ENCODE measurements at regions not wholly inside any gene's neighbourhood (a gene's known extent, or its start where the extent isn't known, plus 50 kb on each side); places are given as distances from the start of the nearest gene placed in this dataset.

GRCh38 chr3:78414261-78414660 lies 1353.5 kb downstream of the ROBO1 start:
- no peak for DNase-seq (ENCODE audit: low read depth in 2 of 2)

GRCh38 chr3:78420611-78421010 lies 1347.2 kb downstream of the ROBO1 start:
- no peak for DNase-seq (ENCODE audit: low read depth in 2 of 2)

GRCh38 chr3:78421247-78421966 lies 1346.4 kb downstream of the ROBO1 start:
- no peak for DNase-seq (ENCODE audit: low read depth in 2 of 2)

- DNase-seq (ENCODE audit: low read depth in 2 of 2), result no peak
Observed at GRCh38 chr3:78424656-78425055, 1343.1 kb downstream of the ROBO1 start.

DNA sequence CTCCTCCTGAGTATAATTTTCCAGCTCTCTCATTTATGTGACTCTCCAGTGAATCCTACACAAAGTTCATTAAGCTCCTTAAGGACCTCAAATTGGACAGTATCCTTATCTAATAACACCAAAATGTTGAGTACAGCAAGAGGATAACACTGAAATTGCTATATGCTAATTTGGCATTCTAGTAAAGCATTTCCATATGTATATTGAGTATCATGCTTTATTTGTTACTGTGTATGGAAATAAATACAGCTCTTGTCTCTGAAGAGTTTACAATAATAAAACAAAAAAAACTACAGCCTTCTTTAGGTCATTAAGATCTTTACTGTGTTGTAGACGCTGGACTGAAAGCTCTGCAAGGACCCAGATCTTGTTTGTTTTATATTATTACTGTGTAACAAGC lies 1341.3 kb downstream of the ROBO1 start:
- DNase-seq (ENCODE audit: low read depth in 2 of 2), result no peak

- DNase-seq (ENCODE audit: low read depth in 2 of 2), result no peak
Observed at GRCh38 chr3:78427303-78427702, 1340.5 kb downstream of the ROBO1 start.

DNA sequence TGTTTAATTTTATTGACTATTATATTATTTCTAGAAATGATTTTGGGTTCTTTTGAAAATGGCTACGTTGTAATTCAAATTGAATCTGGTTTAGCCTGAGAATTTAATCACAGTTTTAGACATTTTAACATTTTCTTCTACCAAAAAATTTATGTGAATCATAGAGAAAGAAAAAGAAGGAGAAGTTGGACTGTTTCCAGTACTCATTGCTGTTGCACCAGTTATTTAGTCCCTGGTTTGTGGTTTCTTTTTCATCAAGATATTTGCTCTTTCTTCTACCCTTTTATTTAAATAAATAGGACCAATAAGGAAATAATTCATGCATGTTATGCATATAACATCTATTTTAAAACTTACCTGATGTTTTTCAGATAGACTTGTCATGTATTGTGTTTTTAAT lies 1337.1 kb downstream of the ROBO1 start:
- DNase-seq (ENCODE audit: low read depth in 2 of 2), result no peak

- DNase-seq (ENCODE audit: low read depth in 2 of 2), result no peak
Observed at GRCh38 chr3:78434801-78435200, 1333.0 kb downstream of the ROBO1 start.

GRCh38 chr3:78455166-78455565 lies 1312.6 kb downstream of the ROBO1 start:
- no peak for DNase-seq (ENCODE audit: low read depth in 2 of 2)

- no peak for DNase-seq (ENCODE audit: low read depth in 2 of 2)
Observed at GRCh38 chr3:78455712-78456433, 1311.9 kb downstream of the ROBO1 start.

GRCh38 chr3:78459796-78460195 lies 1308.0 kb downstream of the ROBO1 start:
- no peak for DNase-seq (ENCODE audit: low read depth in 2 of 2)

GRCh38 chr3:78462021-78462420 lies 1305.8 kb downstream of the ROBO1 start:
- DNase-seq (ENCODE audit: low read depth in 2 of 2), result no peak

GRCh38 chr3:78476076-78476475 lies 1291.7 kb downstream of the ROBO1 start:
- no peak for DNase-seq (ENCODE audit: low read depth in 2 of 2)

GRCh38 chr3:78481050-78481449 lies 1286.7 kb downstream of the ROBO1 start:
- no peak for DNase-seq (ENCODE audit: low read depth in 2 of 2)

DNA sequence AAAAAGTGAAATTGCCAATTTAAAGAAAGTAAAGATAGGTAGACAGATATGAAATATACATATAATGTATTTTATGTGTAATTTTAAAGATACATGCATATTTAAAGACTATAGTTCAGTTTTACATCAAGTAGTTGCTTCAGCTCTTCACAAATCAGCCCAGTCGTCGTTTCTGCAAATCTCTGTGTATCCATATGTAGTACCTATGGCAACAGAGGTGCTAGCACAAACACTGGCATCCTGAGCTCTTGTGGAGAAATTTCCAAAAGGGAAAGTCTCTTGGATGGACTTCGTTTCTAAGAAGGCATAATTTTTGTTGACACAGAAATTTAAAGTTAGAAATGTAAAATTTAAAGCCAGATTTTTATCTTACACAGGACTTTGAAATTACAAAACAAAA lies 1284.7 kb downstream of the ROBO1 start:
- DNase-seq (ENCODE audit: low read depth in 2 of 2), result no peak

DNA sequence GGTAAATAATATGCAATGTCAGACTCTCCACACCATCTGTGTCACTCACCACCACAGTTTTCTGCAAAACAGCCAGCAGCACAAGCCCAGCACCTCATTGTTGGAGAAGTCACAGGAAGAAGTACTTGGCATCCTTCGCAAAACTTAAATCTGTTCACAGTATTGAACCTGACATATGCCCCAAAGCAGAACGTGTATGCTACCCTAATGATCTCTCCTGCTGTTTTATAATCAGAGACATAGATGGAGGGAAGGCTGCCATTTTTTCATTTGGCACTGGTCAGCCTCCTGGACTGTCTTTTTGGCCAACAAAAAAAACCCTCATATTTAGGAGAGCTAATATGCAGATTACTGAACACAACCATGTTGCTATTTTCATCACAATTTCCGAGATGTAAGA lies 1272.9 kb downstream of the ROBO1 start:
- DNase-seq (ENCODE audit: low read depth in 2 of 2), result no peak

- DNase-seq (ENCODE audit: low read depth in 2 of 2), result no peak
Observed at GRCh38 chr3:78495301-78495700, 1272.5 kb downstream of the ROBO1 start.

DNA sequence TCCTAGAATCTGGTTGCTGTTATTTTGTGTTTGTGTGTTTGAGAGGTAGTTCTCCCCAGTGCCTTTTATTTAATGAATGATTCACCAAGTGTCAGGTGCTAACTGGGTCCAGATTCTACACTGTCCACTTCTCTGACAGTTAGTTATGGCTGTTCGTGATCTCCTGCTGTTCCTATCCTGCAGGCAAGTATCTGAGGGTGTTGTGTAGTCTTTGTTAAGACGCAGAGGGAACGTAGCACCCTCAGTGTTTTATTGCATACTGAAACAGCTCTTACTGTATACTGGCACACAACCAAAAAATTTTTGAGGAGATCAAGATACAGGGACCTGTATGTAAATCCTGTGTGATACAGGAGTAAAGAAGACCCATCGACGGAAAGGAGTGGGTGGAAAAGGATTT lies 1271.3 kb downstream of the ROBO1 start:
- DNase-seq (ENCODE audit: low read depth in 2 of 2), result no peak

GRCh38 chr3:78497021-78497420 lies 1270.8 kb downstream of the ROBO1 start:
- no peak for DNase-seq (ENCODE audit: low read depth in 2 of 2)

- no peak for DNase-seq (ENCODE audit: low read depth in 2 of 2)
Observed at GRCh38 chr3:78497767-78498166, 1270.0 kb downstream of the ROBO1 start.

GRCh38 chr3:78506061-78506460 lies 1261.7 kb downstream of the ROBO1 start:
- DNase-seq (ENCODE audit: low read depth in 2 of 2), result no peak

DNA sequence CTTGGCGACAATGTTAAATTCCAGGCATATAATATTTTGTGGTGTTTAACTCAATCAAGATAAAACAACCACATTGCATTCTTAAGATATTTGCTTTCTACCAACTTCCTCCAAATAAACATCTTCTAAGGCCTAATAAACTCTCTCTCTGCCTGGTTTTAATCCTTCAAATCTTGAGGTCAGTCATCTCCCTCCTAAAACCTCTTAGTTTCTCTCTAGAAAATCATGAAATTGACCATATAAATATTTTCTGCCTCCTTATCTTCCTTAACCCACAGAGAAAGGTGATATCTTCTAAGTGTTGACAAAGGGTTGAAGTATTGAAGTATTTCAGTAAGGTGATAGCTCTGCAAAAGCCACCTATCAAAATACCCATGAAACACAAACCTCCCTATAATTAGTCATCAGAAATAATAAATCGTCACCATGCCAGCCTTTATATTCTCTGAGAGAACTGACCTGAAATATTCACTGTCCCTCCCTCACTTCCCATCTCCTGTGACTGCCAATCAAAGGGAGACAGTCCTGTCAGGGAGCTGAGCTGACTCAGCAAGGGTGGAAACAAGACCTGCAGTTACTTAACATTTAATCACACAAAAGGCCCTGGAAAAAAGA lies 1261.1 kb downstream of the ROBO1 start:
- DNase-seq (ENCODE audit: low read depth in 2 of 2), result no peak

All from dermis microvascular lymphatic vessel endothelial cell (primary cell).